ENCODE measurements at regions not wholly inside any gene's neighbourhood (a gene's known extent, or its start where the extent isn't known, plus 50 kb on each side); places are given as distances from the start of the nearest gene placed in this dataset.
A peak's percentile ranks its signal among the peaks of the same experiment; 100 is the strongest.

- no peak for DNase-seq (ENCODE audit: low spot score)
Observed at GRCh38 chr11:109972181-109972715, 120.9 kb upstream of the ZC3H12C start.

GRCh38 chr11:109972939-109973338 lies 120.3 kb upstream of the ZC3H12C start:
- DNase-seq (ENCODE audit: low spot score): no peak

- no peak for DNase-seq (ENCODE audit: low spot score)
Observed at GRCh38 chr11:109973486-109973885, 119.7 kb upstream of the ZC3H12C start.

GRCh38 chr11:109974523-109974922 lies 118.7 kb upstream of the ZC3H12C start:
- no peak for DNase-seq (ENCODE audit: low spot score)

- no peak for DNase-seq (ENCODE audit: low spot score)
Observed at GRCh38 chr11:109978895-109979294, 114.3 kb upstream of the ZC3H12C start.

- no peak for DNase-seq (ENCODE audit: low spot score)
Observed at GRCh38 chr11:109981031-109981636, 112.1 kb upstream of the ZC3H12C start.

- DNase-seq (ENCODE audit: low spot score): no peak
Observed at GRCh38 chr11:109983358-109983757, 109.8 kb upstream of the ZC3H12C start.

GRCh38 chr11:109984634-109985289 lies 108.4 kb upstream of the ZC3H12C start:
- no peak for DNase-seq (ENCODE audit: low spot score)

- DNase-seq (ENCODE audit: low spot score): no peak
Observed at GRCh38 chr11:109986488-109986887, 106.7 kb upstream of the ZC3H12C start.

- DNase-seq (ENCODE audit: low spot score): no peak
Observed at GRCh38 chr11:109991835-109992234, 101.4 kb upstream of the ZC3H12C start.

GRCh38 chr11:109993786-109994185 lies 99.4 kb upstream of the ZC3H12C start:
- DNase-seq (ENCODE audit: low spot score): peak; percentile 4

- DNase-seq (ENCODE audit: low spot score): no peak
Observed at GRCh38 chr11:109994907-109995306, 98.3 kb upstream of the ZC3H12C start.

GRCh38 chr11:109996060-109996459 lies 97.1 kb upstream of the ZC3H12C start:
- no peak for DNase-seq (ENCODE audit: low spot score)

GRCh38 chr11:109998921-109999320 lies 94.3 kb upstream of the ZC3H12C start:
- no peak for DNase-seq (ENCODE audit: low spot score)

- peak; percentile 88 for DNase-seq (ENCODE audit: low spot score)
Observed at GRCh38 chr11:110000031-110000502, 93.1 kb upstream of the ZC3H12C start.

- DNase-seq (ENCODE audit: low spot score): no peak
Observed at GRCh38 chr11:110000850-110001249, 92.3 kb upstream of the ZC3H12C start.

- DNase-seq (ENCODE audit: low spot score): no peak
Observed at GRCh38 chr11:110003426-110003825, 89.8 kb upstream of the ZC3H12C start.

- DNase-seq (ENCODE audit: low spot score): no peak
Observed at GRCh38 chr11:110011595-110011994, 81.6 kb upstream of the ZC3H12C start.

- no peak for DNase-seq (ENCODE audit: low spot score)
Observed at GRCh38 chr11:110015695-110016094, 77.5 kb upstream of the ZC3H12C start.

- DNase-seq (ENCODE audit: low spot score): no peak
Observed at GRCh38 chr11:110019675-110020074, 73.5 kb upstream of the ZC3H12C start.

GRCh38 chr11:110022548-110022947 lies 70.6 kb upstream of the ZC3H12C start:
- DNase-seq (ENCODE audit: low spot score): no peak

- no peak for DNase-seq (ENCODE audit: low spot score)
Observed at GRCh38 chr11:110023711-110024110, 69.5 kb upstream of the ZC3H12C start.

- peak; percentile 76 for DNase-seq (ENCODE audit: low spot score)
Observed at GRCh38 chr11:110026858-110027626, 66.2 kb upstream of the ZC3H12C start.
